Natural killer cell (primary cell): ENCODE measurements at regions not wholly inside any gene's neighbourhood (a gene's known extent, or its start where the extent isn't known, plus 50 kb on each side); places are given as distances from the start of the nearest gene placed in this dataset.
A peak's percentile ranks its signal among the peaks of the same experiment; 100 is the strongest.

ENCODE experiments used
- ATAC-seq, 3 donors: fragments of 150-1000 bp in 2 of 3; fragments of 200-7000 bp in 1 of 3; cut with Tn5 transposase; 1 replicate in 1 of 3; 2 replicates in 2 of 3; pipeline ENCODE4 v1.10.0; 2021; ENCODE audit warnings: mild to moderate bottlenecking in 2 of 3, moderate library complexity in 2 of 3
- DNase-seq, 2 donors: peaks; one replicate each; pipeline versions ENCODE4 v3.0.0 to v3.0.0-alpha.2; 2013 to 2021; ENCODE audit warnings: mixed read lengths in 1 of 2
- H3K27ac ChIP-seq: one replicate; pipeline ENCODE4 v1.5.1; 2013; ENCODE audit warnings: mild to moderate bottlenecking, low read length
- H3K27me3 ChIP-seq: one replicate; pipeline ENCODE4 v1.6.1; 2013; ENCODE audit warnings: low read length; ENCODE audit not compliant: control insufficient read depth, insufficient read depth
- H3K36me3 ChIP-seq: one replicate; pipeline ENCODE4 v1.6.1; 2013; ENCODE audit warnings: low read length; ENCODE audit not compliant: control insufficient read depth, insufficient read depth
- H3K4me1 ChIP-seq: one replicate; pipeline ENCODE4 v1.6.1; 2013; ENCODE audit warnings: low read length; ENCODE audit not compliant: control insufficient read depth, insufficient read depth
- H3K4me3 ChIP-seq: one replicate; pipeline ENCODE4 v1.5.1; 2013; ENCODE audit warnings: low read length
- H3K9me3 ChIP-seq: one replicate; pipeline ENCODE4 v1.6.1; 2013; ENCODE audit warnings: low read length; ENCODE audit not compliant: control insufficient read depth, insufficient read depth
- H3K27ac Mint-ChIP-seq, 2 donors: one replicate each; pipeline ENCODE4 v1.8.0; 2022; ENCODE audit warnings: mild to moderate bottlenecking in 2 of 2, mixed read lengths in 2 of 2, moderate library complexity in 1 of 2
- H3K27me3 Mint-ChIP-seq, 2 donors: one replicate each; pipeline ENCODE4 v1.8.0; 2022; ENCODE audit warnings: low read depth in 2 of 2, mixed read lengths in 2 of 2
- H3K36me3 Mint-ChIP-seq: one replicate; pipeline ENCODE4 v1.8.0; 2022; ENCODE audit warnings: mixed read lengths
- H3K4me1 Mint-ChIP-seq, 2 donors: one replicate each; pipeline ENCODE4 v1.8.0; 2022; ENCODE audit warnings: mixed read lengths in 2 of 2
- H3K4me3 Mint-ChIP-seq: one replicate; pipeline ENCODE4 v1.8.0; 2022; ENCODE audit warnings: mild to moderate bottlenecking, moderate library complexity, mixed read lengths
- H3K9me3 Mint-ChIP-seq, 2 donors: one replicate each; pipeline ENCODE4 v1.8.0; 2022; ENCODE audit warnings: mixed read lengths in 2 of 2
- WGBS: methylation state at CpG from one replicate; pipeline ENCODE4 v1.1.7; 2013; ENCODE audit warnings: missing lambda C conversion rate; ENCODE audit not compliant: insufficient coverage; 5-methylcytosine and 5-hydroxymethylcytosine counted together
- intact Hi-C: fragments of 100-400 bp; cut with micrococcal nuclease; formaldehyde crosslinking; loops from one replicate; pipeline ENCODE4 v1.14.2; 2022
- TF ChIP-seq, protein P1 (sequence below): fragments of 200-600 bp; IDR thresholded peaks from one replicate; pipeline ENCODE4 v1.8.0; 2022; ENCODE audit warnings: antibody characterized with exemption

DNA sequence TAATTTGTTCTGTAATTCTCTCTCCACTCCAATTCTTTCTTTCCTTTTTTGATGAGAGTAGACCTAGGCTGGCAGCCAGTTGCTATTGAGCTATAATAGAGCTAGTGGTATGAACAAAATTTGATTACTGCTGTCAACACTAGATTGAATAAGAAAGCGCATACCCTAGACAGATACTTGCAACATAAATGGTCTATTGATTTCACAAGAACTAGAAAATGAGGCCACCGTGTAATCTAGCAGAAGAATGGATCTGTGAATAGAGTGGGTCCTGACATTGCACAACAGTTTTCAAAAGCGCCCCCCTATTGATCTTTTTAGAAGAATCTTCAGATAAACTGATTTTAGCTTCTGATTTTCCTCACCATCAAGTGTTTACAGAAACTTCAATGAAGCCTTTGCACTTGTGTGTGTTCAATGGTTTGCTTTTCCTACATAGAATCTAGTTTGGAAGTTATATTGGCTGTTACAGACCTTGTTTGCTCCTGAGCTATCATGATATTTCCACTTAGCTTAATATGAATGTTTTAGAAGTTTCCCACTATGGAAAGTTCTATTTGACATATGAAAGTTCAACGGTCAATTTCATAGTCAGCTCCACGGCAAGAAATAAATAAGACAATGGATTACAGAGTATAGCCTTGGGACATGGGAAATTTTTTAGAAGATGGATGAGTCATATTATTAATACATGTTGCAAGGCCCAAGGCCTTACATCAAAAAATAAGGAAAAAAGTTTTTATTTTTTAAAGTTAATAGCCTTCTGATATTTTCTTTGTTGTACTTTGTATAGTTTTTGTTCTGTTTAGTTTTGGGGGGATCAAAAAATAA lies 55.6 kb downstream of the UTRN start:
- peaks cover 83 to 94% of the 10 kb centered on the region in 2 donors for H3K4me1 Mint-ChIP-seq
- no peak for DNase-seq
- peak overlapping the region; percentile 90 to 99 for H3K27ac Mint-ChIP-seq
- TF ChIP-seq, protein P1, sequence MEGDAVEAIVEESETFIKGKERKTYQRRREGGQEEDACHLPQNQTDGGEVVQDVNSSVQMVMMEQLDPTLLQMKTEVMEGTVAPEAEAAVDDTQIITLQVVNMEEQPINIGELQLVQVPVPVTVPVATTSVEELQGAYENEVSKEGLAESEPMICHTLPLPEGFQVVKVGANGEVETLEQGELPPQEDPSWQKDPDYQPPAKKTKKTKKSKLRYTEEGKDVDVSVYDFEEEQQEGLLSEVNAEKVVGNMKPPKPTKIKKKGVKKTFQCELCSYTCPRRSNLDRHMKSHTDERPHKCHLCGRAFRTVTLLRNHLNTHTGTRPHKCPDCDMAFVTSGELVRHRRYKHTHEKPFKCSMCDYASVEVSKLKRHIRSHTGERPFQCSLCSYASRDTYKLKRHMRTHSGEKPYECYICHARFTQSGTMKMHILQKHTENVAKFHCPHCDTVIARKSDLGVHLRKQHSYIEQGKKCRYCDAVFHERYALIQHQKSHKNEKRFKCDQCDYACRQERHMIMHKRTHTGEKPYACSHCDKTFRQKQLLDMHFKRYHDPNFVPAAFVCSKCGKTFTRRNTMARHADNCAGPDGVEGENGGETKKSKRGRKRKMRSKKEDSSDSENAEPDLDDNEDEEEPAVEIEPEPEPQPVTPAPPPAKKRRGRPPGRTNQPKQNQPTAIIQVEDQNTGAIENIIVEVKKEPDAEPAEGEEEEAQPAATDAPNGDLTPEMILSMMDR, result no peak
- WGBS, result 91% methylated on average over 4 of the region's 5 CpGs
- no peaks in the 10 kb centered on the region for H3K27me3 Mint-ChIP-seq
- H3K4me3 ChIP-seq, result no peak overlapping the region
- no peaks in the 10 kb centered on the region for H3K36me3 ChIP-seq
- ATAC-seq, result no peak
- H3K9me3 Mint-ChIP-seq, result no peaks in the 10 kb centered on the region
- no peaks in the 10 kb centered on the region for H3K36me3 Mint-ChIP-seq
- H3K4me3 Mint-ChIP-seq, result peak overlapping the region; percentile 35
- H3K4me1 ChIP-seq, result peaks cover 49% of the 10 kb centered on the region
- H3K27ac ChIP-seq, result no peak overlapping the region
- H3K27me3 ChIP-seq, result no peaks in the 10 kb centered on the region
- intact Hi-C loops, result loop anchor here (5.0 kb wide), 2 partner anchors 37 to 123 kb away; no protein-coding TSS in a partner anchor
- H3K9me3 ChIP-seq, result no peaks in the 10 kb centered on the region

DNA sequence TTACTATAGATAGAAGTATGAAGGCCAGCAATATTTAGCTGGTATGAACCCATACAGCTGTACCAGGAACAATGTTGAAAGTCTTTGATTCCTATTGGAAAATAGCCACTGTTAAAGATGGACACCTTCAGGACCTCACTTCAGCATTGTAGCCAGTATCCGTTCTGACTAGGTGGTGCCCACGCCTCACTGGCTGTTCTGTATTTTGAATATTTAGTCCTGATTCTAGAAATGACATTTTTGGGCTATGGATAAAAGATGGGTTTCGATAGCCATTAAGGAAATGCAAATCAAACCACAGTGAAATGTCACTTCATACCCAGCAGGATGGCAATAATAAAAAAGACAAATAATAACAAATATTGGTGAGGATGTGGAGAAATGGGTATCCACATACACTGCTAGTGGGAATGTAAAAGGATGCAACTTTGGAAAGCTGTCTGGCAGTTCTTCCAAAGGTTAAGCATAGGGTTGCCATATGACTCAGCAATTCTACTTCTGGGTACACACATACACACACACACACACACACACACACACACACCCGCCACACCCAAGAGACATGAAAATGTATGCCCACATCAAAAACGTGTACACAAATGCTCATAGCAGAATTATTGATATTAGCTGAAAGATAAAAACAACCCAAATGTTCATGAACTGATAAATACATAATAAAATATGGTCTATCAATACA lies 56.8 kb downstream of the UTRN start:
- WGBS, result 62% methylated on average over 2 of the region's 5 CpGs
- peaks cover 5% of the 10 kb centered on the region for H3K36me3 Mint-ChIP-seq
- H3K9me3 Mint-ChIP-seq, result no peaks in the 10 kb centered on the region
- TF ChIP-seq, protein P1, result no peak
- H3K4me1 ChIP-seq, result peaks cover 49% of the 10 kb centered on the region
- H3K9me3 ChIP-seq, result no peaks in the 10 kb centered on the region
- no peak overlapping the region for H3K4me3 ChIP-seq
- H3K4me1 Mint-ChIP-seq, result peaks cover 77 to 88% of the 10 kb centered on the region in 2 donors
- H3K27ac ChIP-seq, result peak overlapping the region; percentile 17
- H3K36me3 ChIP-seq, result no peaks in the 10 kb centered on the region
- no peak for DNase-seq
- ATAC-seq, result no peak
- no peaks in the 10 kb centered on the region for H3K27me3 ChIP-seq
- H3K4me3 Mint-ChIP-seq, result peak overlapping the region; percentile 58
- intact Hi-C loops, result loop anchor here (5.0 kb wide), 2 partner anchors 35 to 125 kb away; no protein-coding TSS in a partner anchor
- no peaks in the 10 kb centered on the region for H3K27me3 Mint-ChIP-seq
- H3K27ac Mint-ChIP-seq, result peak overlapping the region; percentile 90 to 99

DNA sequence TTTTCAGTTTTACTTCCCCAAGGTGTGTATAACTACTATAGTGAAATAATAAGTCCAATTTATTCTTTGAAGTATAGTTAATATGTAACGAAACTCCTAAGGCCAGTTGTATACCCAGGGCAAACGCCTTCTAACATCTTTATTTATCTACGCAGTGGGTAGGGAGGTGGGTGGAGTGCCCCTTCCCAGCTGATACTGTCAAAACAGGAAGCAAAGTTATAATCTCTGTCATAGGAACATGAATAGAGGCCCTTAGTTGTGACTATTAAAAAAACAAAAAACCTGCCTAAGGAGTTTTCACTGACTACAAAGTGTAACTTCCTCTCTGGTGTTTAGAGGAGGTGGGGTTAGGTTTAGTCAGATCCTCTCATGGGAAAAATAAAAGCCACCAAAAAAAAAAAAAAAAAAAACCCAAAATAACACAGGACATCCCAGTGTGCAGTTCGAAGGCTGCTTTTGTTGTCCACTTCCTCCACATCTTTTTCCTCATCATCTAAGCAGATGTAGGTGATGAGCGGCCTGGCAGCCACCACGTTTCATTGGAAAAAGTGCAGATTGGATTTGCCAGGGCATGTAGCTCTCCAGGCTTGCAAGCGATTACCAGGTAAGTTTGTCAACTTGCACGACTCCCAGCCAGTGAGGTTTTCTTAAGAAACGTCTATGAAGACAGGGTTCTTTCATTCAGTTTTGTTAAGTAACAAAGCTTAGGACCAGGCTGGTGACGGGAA lies 58.7 kb downstream of the UTRN start:
- H3K4me1 ChIP-seq, result peaks cover 58% of the 10 kb centered on the region
- DNase-seq, result peak; percentile 44 to 81
- no peaks in the 10 kb centered on the region for H3K27me3 ChIP-seq
- TF ChIP-seq, protein P1, result no peak
- peak overlapping the region; percentile 57 for H3K4me3 ChIP-seq
- no peaks in the 10 kb centered on the region for H3K27me3 Mint-ChIP-seq
- no peaks in the 10 kb centered on the region for H3K9me3 ChIP-seq
- intact Hi-C loops, result loop anchor here (1.0 to 5.0 kb wide), 5 partner anchors 10 to 127 kb away; no protein-coding TSS in a partner anchor
- H3K36me3 ChIP-seq, result no peaks in the 10 kb centered on the region
- peaks cover 82 to 89% of the 10 kb centered on the region in 2 donors for H3K4me1 Mint-ChIP-seq
- H3K27ac ChIP-seq, result peak overlapping the region; percentile 83
- ATAC-seq, result peak; percentile 75 to 82 (median 79)
- peak overlapping the region; percentile 90 to 99 for H3K27ac Mint-ChIP-seq
- under 1% methylated on average over 7 of the region's 10 CpGs for WGBS
- peaks cover 5% of the 10 kb centered on the region for H3K36me3 Mint-ChIP-seq
- H3K4me3 Mint-ChIP-seq, result peak overlapping the region; percentile 98
- no peaks in the 10 kb centered on the region for H3K9me3 Mint-ChIP-seq
